ENCODE measurements at regions not wholly inside any gene's neighbourhood (a gene's known extent, or its start where the extent isn't known, plus 50 kb on each side); places are given as distances from the start of the nearest gene placed in this dataset.

GRCh38 chr14:46147452-46147851 lies 504.1 kb downstream of the RPL10L start:
- DNase-seq (ENCODE audit: low read depth, low spot score), result no peak
- Histone ChIP-seq H3K4me1 (ENCODE audit: control insufficient read depth, extremely low read depth, insufficient read depth, low read length) (no peaks in the 10 kb centered on the region), H3K27ac (ENCODE audit: control insufficient read depth, insufficient read depth, low read length) (no peak overlapping the region), H3K27me3 (ENCODE audit: control insufficient read depth, extremely low read depth, insufficient read depth, low read length) (no peaks in the 10 kb centered on the region), H2AFZ (ENCODE audit: control insufficient read depth, low read length) (no peak overlapping the region), H3K9me3 (ENCODE audit: control insufficient read depth, low read depth, low read length) (no peaks in the 10 kb centered on the region), H3K79me2 (ENCODE audit: control insufficient read depth, insufficient read depth, low read length) (no peaks in the 10 kb centered on the region), H3K4me2 (ENCODE audit: control insufficient read depth, extremely low read depth, insufficient read depth, low read depth, low read length) (no peak overlapping the region), H4K20me1 (ENCODE audit: control insufficient read depth, extremely low read depth, insufficient read depth, low read length) (no peaks in the 10 kb centered on the region), H3K9ac (ENCODE audit: control insufficient read depth, extremely low read depth, insufficient read depth, low read length) (no peak overlapping the region), H3K4me3 (ENCODE audit: control insufficient read depth in 2 of 3, extremely low read depth in 1 of 3, insufficient read depth in 2 of 3, low read depth in 1 of 3, low read length in 3 of 3) (no peak overlapping the region), H3K36me3 (ENCODE audit: control insufficient read depth in 2 of 2, extremely low read depth in 1 of 2, insufficient read depth in 2 of 2, low read length in 2 of 2) (no peaks in the 10 kb centered on the region), H3K9me1 (ENCODE audit: control insufficient read depth, extremely low read depth, insufficient read depth, low read length) (no peaks in the 10 kb centered on the region)
- TF ChIP-seq CTCF (optimal IDR thresholded peaks at IDR 0.05 in 1 of 3, IDR thresholded peaks at IDR 0.05 in 1 of 3, conservative IDR thresholded peaks at IDR 0.05 in 1 of 3; ENCODE audit: extremely low read depth in 1 of 3, insufficient read depth in 2 of 3, low read length in 3 of 3), result no peak
- TF ChIP-seq EZH2 (IDR thresholded peaks at IDR 0.05; ENCODE audit: low read length), result no peak
- dilution Hi-C loops (cut with MboI; ENCODE audit: extremely low pct_ligation_motif_present, low sequenced_read_pairs), result no loop called here
- no peak for FAIRE-seq

- Histone ChIP-seq H3K79me2 (ENCODE audit: control insufficient read depth, insufficient read depth, low read length) (no peaks in the 10 kb centered on the region), H3K9me1 (ENCODE audit: control insufficient read depth, extremely low read depth, insufficient read depth, low read length) (no peaks in the 10 kb centered on the region), H3K4me3 (ENCODE audit: control insufficient read depth in 2 of 3, extremely low read depth in 1 of 3, insufficient read depth in 2 of 3, low read depth in 1 of 3, low read length in 3 of 3) (no peak overlapping the region), H3K27ac (ENCODE audit: control insufficient read depth, insufficient read depth, low read length) (no peak overlapping the region), H3K9me3 (ENCODE audit: control insufficient read depth, low read depth, low read length) (no peaks in the 10 kb centered on the region), H3K4me2 (ENCODE audit: control insufficient read depth, extremely low read depth, insufficient read depth, low read depth, low read length) (no peak overlapping the region), H3K4me1 (ENCODE audit: control insufficient read depth, extremely low read depth, insufficient read depth, low read length) (no peaks in the 10 kb centered on the region), H4K20me1 (ENCODE audit: control insufficient read depth, extremely low read depth, insufficient read depth, low read length) (no peaks in the 10 kb centered on the region), H3K36me3 (ENCODE audit: control insufficient read depth in 2 of 2, extremely low read depth in 1 of 2, insufficient read depth in 2 of 2, low read length in 2 of 2) (no peaks in the 10 kb centered on the region), H3K9ac (ENCODE audit: control insufficient read depth, extremely low read depth, insufficient read depth, low read length) (no peak overlapping the region), H3K27me3 (ENCODE audit: control insufficient read depth, extremely low read depth, insufficient read depth, low read length) (no peaks in the 10 kb centered on the region), H2AFZ (ENCODE audit: control insufficient read depth, low read length) (no peak overlapping the region)
- dilution Hi-C loops (cut with MboI; ENCODE audit: extremely low pct_ligation_motif_present, low sequenced_read_pairs), result no loop called here
- no peak for TF ChIP-seq CTCF (optimal IDR thresholded peaks at IDR 0.05 in 1 of 3, IDR thresholded peaks at IDR 0.05 in 1 of 3, conservative IDR thresholded peaks at IDR 0.05 in 1 of 3; ENCODE audit: extremely low read depth in 1 of 3, insufficient read depth in 2 of 3, low read length in 3 of 3)
- no peak for TF ChIP-seq EZH2 (IDR thresholded peaks at IDR 0.05; ENCODE audit: low read length)
- FAIRE-seq (no peak), DNase-seq (ENCODE audit: low read depth, low spot score) (no peak)
Measured at GRCh38 chr14:46147024-46147423, 504.6 kb downstream of the RPL10L start.
